H1 (cell line): ENCODE measurements at regions not wholly inside any gene's neighbourhood (a gene's known extent, or its start where the extent isn't known, plus 50 kb on each side); places are given as distances from the start of the nearest gene placed in this dataset.

Experiments
- CTCF ChIA-PET: fragments of 300-600 bp; sonication (Branson Sonifier 250); formaldehyde crosslinking; loops from one replicate; lab custom pipeline; 2021; ENCODE audit not compliant: partially characterized antibody; lab: Charles Lee
- POLR2A ChIA-PET: fragments of 300-600 bp; sonication (Branson Sonifier 250); formaldehyde crosslinking; loops from one replicate; lab custom pipeline; 2021; ENCODE audit warnings: inconsistent platforms; ENCODE audit not compliant: partially characterized antibody; lab: Charles Lee
- DNase-seq, 2 experiments: peaks; one replicate each; pipeline versions ENCODE4 v3.0.0 to v3.0.0-alpha.2; 2010 to 2022; ENCODE audit warnings: low spot score in 2 of 2, low read depth in 1 of 2, mixed read lengths in 1 of 2
- FAIRE-seq: peaks from 2 replicates; lab custom pipeline; 2011; peaks lifted over from hg19 to GRCh38; lab: Jason Lieb, UNC
- H2AFZ ChIP-seq: 2 replicates; pipeline ENCODE4 v1.8.1; 2012; ENCODE audit warnings: low read length, inconsistent platforms
- H2AK5ac ChIP-seq: 2 replicates; pipeline ENCODE4 v1.6.1; 2013; ENCODE audit warnings: low read depth, low read length
- H2BK120ac ChIP-seq: replicated peaks from 2 replicates; pipeline ENCODE3; 2013; ENCODE audit warnings: low read depth, low read length, inconsistent platforms
- H2BK12ac ChIP-seq: 2 replicates; pipeline ENCODE4 v1.6.1; 2013; ENCODE audit warnings: low read depth, low read length
- H2BK15ac ChIP-seq: 2 replicates; pipeline ENCODE4 v1.6.1; 2013; ENCODE audit warnings: low read length
- H2BK20ac ChIP-seq: 2 replicates; pipeline ENCODE4 v1.6.1; 2013; ENCODE audit warnings: low read length
- H2BK5ac ChIP-seq: 2 replicates; pipeline ENCODE4 v1.6.1; 2013; ENCODE audit warnings: low read depth, low read length
- H3K14ac ChIP-seq: 2 replicates; pipeline ENCODE4 v1.6.1; 2013; ENCODE audit warnings: inconsistent platforms; ENCODE audit not compliant: insufficient read length
- H3K18ac ChIP-seq: 2 replicates; pipeline ENCODE4 v1.6.1; 2013; ENCODE audit warnings: low read length; ENCODE audit errors: extremely low read depth
- H3K23ac ChIP-seq: 2 replicates; pipeline ENCODE4 v1.6.1; 2013; ENCODE audit warnings: inconsistent platforms; ENCODE audit not compliant: insufficient read length
- H3K23me2 ChIP-seq: 2 replicates; pipeline ENCODE4 v1.6.1; 2013; ENCODE audit warnings: low read depth, low read length
- H3K27ac ChIP-seq: 2 replicates; pipeline ENCODE4 v1.6.1; 2011; ENCODE audit warnings: low read depth, low read length, inconsistent platforms
- H3K27me3 ChIP-seq, 4 experiments: replicated peaks in 1 of 4; 1 replicate in 1 of 4; 2 replicates in 3 of 4; pipeline versions ENCODE4 v1.6.1 to v1.8.1; 2011 to 2013; ENCODE audit warnings: low read length in 3 of 4, mild to moderate bottlenecking in 3 of 4, inconsistent platforms in 2 of 4, mixed read lengths in 2 of 4, moderate library complexity in 1 of 4; ENCODE audit not compliant: control insufficient read depth in 3 of 4, insufficient read depth in 3 of 4; ENCODE audit errors: extremely low read depth in 1 of 4
- H3K36me3 ChIP-seq, 4 experiments: 2 replicates each; pipeline versions ENCODE4 v1.6.1 to v1.8.1; 2011 to 2013; ENCODE audit warnings: mild to moderate bottlenecking in 4 of 4, low read length in 3 of 4, moderate library complexity in 2 of 4, control low read depth in 1 of 4, inconsistent platforms in 1 of 4; ENCODE audit not compliant: insufficient read depth in 4 of 4, control insufficient read depth in 2 of 4
- H3K4ac ChIP-seq: replicated peaks from 2 replicates; pipeline ENCODE3; 2013; ENCODE audit warnings: low read length, low read depth, mixed read lengths, inconsistent platforms; ENCODE audit not compliant: insufficient read length
- H3K4me1 ChIP-seq, 4 experiments: replicated peaks in 1 of 4; 1 replicate in 1 of 4; 2 replicates in 3 of 4; pipeline versions ENCODE4 v1.6.1 to v1.8.1; 2011 to 2013; ENCODE audit warnings: low read length in 3 of 4, inconsistent platforms in 2 of 4, mixed read lengths in 1 of 4; ENCODE audit not compliant: insufficient read depth in 4 of 4, control insufficient read depth in 3 of 4
- H3K4me2 ChIP-seq, 2 experiments: 2 replicates each; pipeline versions ENCODE4 v1.6.1 to v1.8.1; 2011 to 2013; ENCODE audit warnings: low read depth in 2 of 2, low read length in 2 of 2, control low read depth in 1 of 2, inconsistent platforms in 1 of 2, mild to moderate bottlenecking in 1 of 2; ENCODE audit not compliant: insufficient read depth in 1 of 2
- H3K4me3 ChIP-seq, 4 experiments: fragments of 200-600, 300-600 bp in 1 of 4; sonication (generic), shearing (Covaris generic), sonication (Bioruptor Twin) in 1 of 4; 2 replicates each; pipeline versions ENCODE4 v1.5.1 to v1.8.1; 2011 to 2016; ENCODE audit warnings: low read length in 4 of 4, low read depth in 3 of 4, control low read depth in 2 of 4, inconsistent platforms in 2 of 4, mild to moderate bottlenecking in 2 of 4, mixed read lengths in 1 of 4, moderate library complexity in 1 of 4; ENCODE audit not compliant: insufficient read depth in 2 of 4; ENCODE audit errors: extremely low read depth in 1 of 4
- H3K56ac ChIP-seq: replicated peaks from 2 replicates; pipeline ENCODE3; 2013; ENCODE audit warnings: low read depth, mild to moderate bottlenecking, mixed read lengths, low read length, inconsistent platforms; ENCODE audit not compliant: insufficient read length
- H3K79me1 ChIP-seq: 2 replicates; pipeline ENCODE4 v1.6.1; 2013; ENCODE audit warnings: low read depth, low read length, control low read depth
- H3K79me2 ChIP-seq, 2 experiments: 2 replicates each; pipeline versions ENCODE4 v1.6.1 to v1.8.1; 2012 to 2013; ENCODE audit warnings: low read length in 2 of 2, mild to moderate bottlenecking in 2 of 2, inconsistent platforms in 1 of 2; ENCODE audit not compliant: insufficient read depth in 2 of 2, control insufficient read depth in 1 of 2
- H3K9ac ChIP-seq, 4 experiments: replicated peaks in 1 of 4; 1 replicate in 1 of 4; 2 replicates in 3 of 4; pipeline versions ENCODE4 v1.6.1 to v1.8.1; 2011 to 2013; ENCODE audit warnings: low read depth in 3 of 4, low read length in 3 of 4, control low read depth in 2 of 4, mild to moderate bottlenecking in 2 of 4, moderate library complexity in 2 of 4, inconsistent platforms in 1 of 4; ENCODE audit errors: extremely low read depth in 1 of 4
- H3K9me3 ChIP-seq, 2 experiments: 2 replicates each; pipeline versions ENCODE4 v1.6.1 to v1.8.1; 2012 to 2013; ENCODE audit warnings: mild to moderate bottlenecking in 2 of 2, moderate library complexity in 2 of 2, control low read depth in 1 of 2, inconsistent platforms in 1 of 2, low read depth in 1 of 2, low read length in 1 of 2, mixed read lengths in 1 of 2; ENCODE audit not compliant: insufficient read depth in 2 of 2
- H4K20me1 ChIP-seq, 2 experiments: replicated peaks in 1 of 2; 2 replicates each; pipeline versions ENCODE3 to v1.8.1; 2011 to 2013; ENCODE audit warnings: inconsistent platforms in 2 of 2, low read length in 2 of 2, mild to moderate bottlenecking in 1 of 2; ENCODE audit not compliant: insufficient read depth in 2 of 2, control insufficient read depth in 1 of 2
- H4K5ac ChIP-seq: 2 replicates; pipeline ENCODE4 v1.6.1; 2013; ENCODE audit warnings: low read length, low read depth, mixed read lengths, inconsistent platforms; ENCODE audit not compliant: insufficient read length
- H4K8ac ChIP-seq: 2 replicates; pipeline ENCODE4 v1.8.0; 2013; ENCODE audit warnings: mild to moderate bottlenecking, moderate library complexity, low read length, inconsistent platforms; ENCODE audit not compliant: insufficient read depth; ENCODE audit errors: extremely low read depth
- H4K91ac ChIP-seq: replicated peaks from 2 replicates; pipeline ENCODE3; 2013; ENCODE audit warnings: low read length, mixed read lengths, inconsistent platforms; ENCODE audit not compliant: insufficient read length
- EP300 ChIP-seq, 2 experiments: IDR thresholded peaks; 1 replicate in 1 of 2; 2 replicates in 1 of 2; pipeline ENCODE4 v1.6.1; 2011 to 2012; ENCODE audit warnings: low read depth in 2 of 2, low read length in 2 of 2, mild to moderate bottlenecking in 2 of 2, borderline replicate concordance in 1 of 2, inconsistent platforms in 1 of 2, moderate library complexity in 1 of 2
- NANOG ChIP-seq: IDR thresholded peaks from 2 replicates; pipeline ENCODE4 v1.6.1; 2011; ENCODE audit warnings: low read length, low read depth, mild to moderate bottlenecking, inconsistent platforms; ENCODE audit not compliant: insufficient read depth, poor library complexity, severe bottlenecking
- NRF1 ChIP-seq: IDR thresholded peaks from 2 replicates; pipeline ENCODE4 v1.6.1; 2011; ENCODE audit warnings: mild to moderate bottlenecking, low read depth, low read length, improper control_type of control experiment
- POLR2A ChIP-seq, 2 experiments: IDR thresholded peaks; 1 replicate in 1 of 2; 2 replicates in 1 of 2; pipeline ENCODE4 v1.6.1; 2011; ENCODE audit warnings: low read depth in 2 of 2, low read length in 2 of 2, mild to moderate bottlenecking in 2 of 2; ENCODE audit errors: control extremely low read depth in 1 of 2
- POU5F1 ChIP-seq: IDR thresholded peaks from 2 replicates; pipeline ENCODE4 v1.6.1; 2011; ENCODE audit warnings: low read depth, mild to moderate bottlenecking, low read length, moderate library complexity
- SAP30 ChIP-seq: fragments of 300-600 bp; sonication (generic); IDR thresholded peaks from 2 replicates; pipeline ENCODE4 v1.7.1; 2012; ENCODE audit warnings: low read length, moderate library complexity, mild to moderate bottlenecking, inconsistent platforms; ENCODE audit not compliant: insufficient read depth, insufficient replicate concordance
- SIN3A ChIP-seq, 2 experiments: IDR thresholded peaks in 1 of 2; conservative IDR thresholded peaks in 1 of 2; 2 replicates each; pipeline ENCODE4 v1.6.1; 2011 to 2012; ENCODE audit warnings: low read length in 2 of 2, improper control_type of control experiment in 1 of 2, low read depth in 1 of 2, mild to moderate bottlenecking in 1 of 2
- SP1 ChIP-seq: IDR thresholded peaks from 2 replicates; pipeline ENCODE4 v1.6.1; 2011; ENCODE audit warnings: low read depth, low read length
- WGBS, 2 experiments: shearing (Covaris generic) in 1 of 2; methylation state at CpG; one replicate each; pipeline versions ENCODE4 v1.1.6 to v1.1.7; 2013 to 2015; ENCODE audit warnings: low lambda C conversion rate in 2 of 2, mixed read lengths in 2 of 2, inconsistent platforms in 1 of 2, low coverage in 1 of 2, missing lambda C conversion rate in 1 of 2; ENCODE audit not compliant: insufficient replicate concordance in 2 of 2, insufficient coverage in 1 of 2, insufficient read length in 1 of 2; ENCODE audit errors: extremely low coverage in 1 of 2, missing lambda C conversion rate in 1 of 2; 5-methylcytosine and 5-hydroxymethylcytosine counted together
- TF ChIP-seq, protein P1 (sequence below): IDR thresholded peaks from 2 replicates; pipeline ENCODE4 v1.6.1; 2012; ENCODE audit warnings: low read length, inconsistent platforms

DNA sequence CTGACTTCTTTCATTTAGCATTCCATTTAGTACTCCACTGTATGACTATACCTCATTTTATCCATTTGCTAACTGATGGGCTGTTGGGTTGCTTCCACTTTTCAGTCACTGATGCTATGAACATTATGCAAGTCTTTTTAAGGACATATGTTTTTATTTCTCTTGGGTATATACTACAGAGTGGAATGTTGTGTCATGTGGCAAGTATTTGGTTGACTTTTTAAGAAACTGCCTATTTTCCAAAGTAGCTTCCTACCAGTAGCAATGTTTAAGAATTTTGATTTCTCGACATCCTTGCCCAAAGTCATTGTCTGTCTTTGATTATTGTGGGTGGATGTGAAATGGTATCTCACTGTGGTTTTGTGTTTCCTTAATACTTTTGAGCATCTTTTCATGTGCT, 110.1 kb upstream of the TPM1 start:
- no peaks in the 10 kb centered on the region for H3K79me2 ChIP-seq
- TF ChIP-seq SIN3A (conservative IDR thresholded peaks at IDR 0.05 in 1 of 2, IDR thresholded peaks at IDR 0.05 in 1 of 2; ENCODE audit: low read depth in 1 of 2, low read length in 2 of 2): no peak
- TF ChIP-seq, protein P1, sequence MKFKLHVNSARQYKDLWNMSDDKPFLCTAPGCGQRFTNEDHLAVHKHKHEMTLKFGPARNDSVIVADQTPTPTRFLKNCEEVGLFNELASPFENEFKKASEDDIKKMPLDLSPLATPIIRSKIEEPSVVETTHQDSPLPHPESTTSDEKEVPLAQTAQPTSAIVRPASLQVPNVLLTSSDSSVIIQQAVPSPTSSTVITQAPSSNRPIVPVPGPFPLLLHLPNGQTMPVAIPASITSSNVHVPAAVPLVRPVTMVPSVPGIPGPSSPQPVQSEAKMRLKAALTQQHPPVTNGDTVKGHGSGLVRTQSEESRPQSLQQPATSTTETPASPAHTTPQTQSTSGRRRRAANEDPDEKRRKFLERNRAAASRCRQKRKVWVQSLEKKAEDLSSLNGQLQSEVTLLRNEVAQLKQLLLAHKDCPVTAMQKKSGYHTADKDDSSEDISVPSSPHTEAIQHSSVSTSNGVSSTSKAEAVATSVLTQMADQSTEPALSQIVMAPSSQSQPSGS: no peak
- TF ChIP-seq NRF1: no peak
- TF ChIP-seq EP300 (IDR thresholded peaks at IDR 0.05; ENCODE audit: borderline replicate concordance in 1 of 2, low read depth in 2 of 2, low read length in 2 of 2): no peak
- TF ChIP-seq NANOG: no peak
- no peak for TF ChIP-seq SP1
- no peak for TF ChIP-seq POU5F1
- TF ChIP-seq POLR2A (IDR thresholded peaks at IDR 0.05; ENCODE audit: control extremely low read depth in 1 of 2, low read depth in 2 of 2, low read length in 2 of 2): no peak
- no peak for TF ChIP-seq SAP30
- H3K27ac ChIP-seq: no peak overlapping the region
- no peaks in the 10 kb centered on the region; the same call in 1 of the 2 replicates for H3K23me2 ChIP-seq
- no peak overlapping the region for H3K23ac ChIP-seq
- no peak overlapping the region for H3K4ac ChIP-seq
- H2BK12ac ChIP-seq: no peak overlapping the region
- no peak overlapping the region for H4K8ac ChIP-seq
- no peaks in the 10 kb centered on the region for H3K9me3 ChIP-seq
- H3K9ac ChIP-seq: no peak overlapping the region
- no peak overlapping the region for H2BK120ac ChIP-seq
- H3K4me3 ChIP-seq: no peak overlapping the region
- H2AK5ac ChIP-seq: no peak overlapping the region
- CTCF ChIA-PET: interaction anchor here (0.6 to 1.0 kb wide), 2 partner anchors 19 to 24 kb away, joined by 3 read pairs; no protein-coding TSS in a partner anchor
- H4K5ac ChIP-seq: no peak overlapping the region
- H3K18ac ChIP-seq: no peak overlapping the region
- H3K36me3 ChIP-seq: no peaks in the 10 kb centered on the region
- no peak overlapping the region for H3K4me2 ChIP-seq
- no peak overlapping the region for H3K14ac ChIP-seq
- WGBS, 2 experiments: 35% methylated on average over 1 of the region's 1 CpG; no CpG with 5 or more reads in 1 of the 2 experiments
- no peaks in the 10 kb centered on the region; a peak in 1 of 7 replicates for H3K27me3 ChIP-seq
- no peak overlapping the region for H2BK20ac ChIP-seq
- no peaks in the 10 kb centered on the region for H4K20me1 ChIP-seq
- H3K79me1 ChIP-seq: no peaks in the 10 kb centered on the region
- H2BK15ac ChIP-seq: no peak overlapping the region
- FAIRE-seq: no peak
- peaks cover 0 to 3% (median 0%) of the 10 kb centered on the region in 4 experiments; a peak in 1 of 7 replicates for H3K4me1 ChIP-seq
- no peak overlapping the region for H3K56ac ChIP-seq
- no peak overlapping the region for H2BK5ac ChIP-seq
- DNase-seq: no peak
- H2AFZ ChIP-seq: no peak overlapping the region
- POLR2A ChIA-PET: no interaction called here
- H4K91ac ChIP-seq: no peak overlapping the region
